GM12864 (cell line): ENCODE measurements at regions not wholly inside any gene's neighbourhood (a gene's known extent, or its start where the extent isn't known, plus 50 kb on each side); places are given as distances from the start of the nearest gene placed in this dataset.

ENCODE experiments used
- DNase-seq: peaks from one replicate; pipeline ENCODE4 v3.0.0-alpha.2; 2011; ENCODE audit warnings: low read depth
- H3K4me3 ChIP-seq: 2 replicates; pipeline ENCODE4 v1.5.1; 2011; ENCODE audit warnings: mild to moderate bottlenecking, low read depth, low read length, control low read depth
- CTCF ChIP-seq: IDR thresholded peaks from 2 replicates; pipeline ENCODE4 v1.5.1; 2011; ENCODE audit warnings: low read depth, mild to moderate bottlenecking, moderate library complexity, low read length, control low read depth, inconsistent platforms; ENCODE audit errors: missing control alignments

GRCh38 chr4:66212489-66212888, 542.2 kb upstream of the EPHA5 start:
- no peak for DNase-seq
- no peak overlapping the region for H3K4me3 ChIP-seq
- no peak for TF ChIP-seq CTCF

GRCh38 chr4:66204534-66205247, 534.4 kb upstream of the EPHA5 start:
- no peak for DNase-seq

GRCh38 chr4:66202870-66203269, 532.6 kb upstream of the EPHA5 start:
- H3K4me3 ChIP-seq = no peak overlapping the region
- DNase-seq = no peak
- TF ChIP-seq CTCF = no peak

More at GRCh38 chr4:66204534-66205247, 534.4 kb upstream of the EPHA5 start:
- TF ChIP-seq CTCF = no peak
- H3K4me3 ChIP-seq = no peak overlapping the region

GRCh38 chr4:66197451-66197850, 527.2 kb upstream of the EPHA5 start:
- TF ChIP-seq CTCF = no peak
- DNase-seq = no peak

GRCh38 chr4:66193487-66193886, 523.2 kb upstream of the EPHA5 start:
- DNase-seq = no peak
- no peak overlapping the region for H3K4me3 ChIP-seq
- TF ChIP-seq CTCF = no peak

More at GRCh38 chr4:66197451-66197850, 527.2 kb upstream of the EPHA5 start:
- no peak overlapping the region for H3K4me3 ChIP-seq

- no peak overlapping the region for H3K4me3 ChIP-seq
- TF ChIP-seq CTCF = no peak
- no peak for DNase-seq
These were observed 517.0 kb upstream of the EPHA5 start for GRCh38 chr4:66187175-66187720.

- TF ChIP-seq CTCF = no peak
- H3K4me3 ChIP-seq = no peak overlapping the region
- DNase-seq = no peak
These were observed 515.8 kb upstream of the EPHA5 start for GRCh38 chr4:66186095-66186494.
